HG03558 (cell line): ENCODE measurements at regions not wholly inside any gene's neighbourhood (a gene's known extent, or its start where the extent isn't known, plus 50 kb on each side); places are given as distances from the start of the nearest gene placed in this dataset.

Experiments used
- ATAC-seq: cut with Tn5 transposase; IDR thresholded peaks from one replicate; pipeline ENCODE4 v1.9.1; 2021; ENCODE audit warnings: moderate number of reproducible peaks; ENCODE audit not compliant: unreplicated experiment; ENCODE audit errors: extremely low read depth

DNA sequence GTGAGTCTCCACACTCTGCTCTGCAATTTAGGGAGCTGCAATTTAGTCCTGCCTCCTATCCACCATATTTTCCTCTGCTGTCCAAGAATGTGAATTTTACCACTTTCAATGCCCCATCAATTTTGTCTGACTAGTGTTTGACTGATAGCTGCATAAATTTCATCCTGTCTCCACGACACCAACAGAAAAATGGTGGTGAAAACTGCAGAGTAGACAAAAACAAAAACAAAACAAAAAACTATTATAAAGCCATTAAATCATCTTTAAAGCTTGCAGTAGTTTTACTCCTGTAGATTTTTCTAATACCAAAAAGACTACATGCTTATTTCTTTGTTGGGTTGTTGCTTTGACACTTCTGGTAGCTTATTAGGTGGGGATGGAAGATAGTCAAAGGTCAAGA lies 322.0 kb downstream of the PAX1 start:
- ATAC-seq, result no peak

DNA sequence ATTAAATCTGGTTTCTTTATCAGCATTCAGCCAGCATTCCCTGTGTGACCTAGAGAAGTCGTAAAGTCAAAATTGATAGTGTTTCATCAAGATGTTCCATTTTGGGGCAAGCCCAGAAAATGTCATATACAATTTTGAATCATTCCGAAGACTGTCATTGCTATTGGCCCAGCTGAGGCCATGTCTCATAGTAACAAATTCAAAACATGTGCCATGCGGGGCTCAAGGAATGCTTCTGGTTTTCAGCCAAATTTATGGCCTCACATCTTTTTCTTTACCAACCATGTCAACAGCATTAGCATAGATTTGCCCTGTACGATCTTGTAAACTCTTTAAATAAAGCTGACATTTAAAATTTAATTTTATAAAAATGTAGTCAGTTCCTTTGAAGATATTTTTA lies 314.7 kb downstream of the PAX1 start:
- no peak for ATAC-seq

DNA sequence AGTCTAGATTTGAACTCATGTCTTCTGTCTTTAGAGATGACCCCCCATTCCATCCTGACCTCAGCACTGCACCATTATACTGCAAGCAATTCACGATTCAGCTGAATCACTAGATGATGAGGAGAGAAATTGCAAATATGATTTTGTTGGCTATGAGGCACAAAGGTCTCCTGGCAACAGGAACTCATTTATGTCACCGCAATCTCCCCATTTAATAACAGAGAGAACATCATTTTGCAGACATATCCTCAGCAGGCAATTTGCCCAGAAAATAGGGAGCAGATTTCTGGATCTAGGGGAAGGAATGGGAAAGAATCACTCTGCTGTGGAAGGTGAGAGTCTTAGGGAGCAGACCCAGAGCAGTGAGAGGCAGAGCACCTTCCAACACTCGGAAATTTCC lies 303.0 kb downstream of the PAX1 start:
- ATAC-seq, result no peak

DNA sequence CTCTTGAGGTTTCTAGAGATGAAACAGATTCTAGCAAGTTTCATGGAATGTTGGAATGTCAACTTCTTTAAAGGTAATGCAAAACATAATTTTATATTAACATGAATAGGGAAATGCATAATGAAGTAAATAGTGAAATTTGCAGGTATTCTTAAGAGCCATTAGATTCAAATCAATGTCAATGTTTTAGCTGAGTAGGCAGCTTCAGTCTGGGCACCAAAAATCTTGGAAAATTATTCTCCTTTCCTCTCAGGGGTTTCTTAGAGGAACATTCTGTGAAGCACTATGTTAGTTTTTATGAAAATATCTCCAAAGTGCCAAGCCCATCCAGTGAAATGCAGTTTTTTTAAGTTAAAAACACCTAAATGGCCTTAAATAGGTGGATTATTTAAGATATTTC lies 300.8 kb downstream of the PAX1 start:
- no peak for ATAC-seq

DNA sequence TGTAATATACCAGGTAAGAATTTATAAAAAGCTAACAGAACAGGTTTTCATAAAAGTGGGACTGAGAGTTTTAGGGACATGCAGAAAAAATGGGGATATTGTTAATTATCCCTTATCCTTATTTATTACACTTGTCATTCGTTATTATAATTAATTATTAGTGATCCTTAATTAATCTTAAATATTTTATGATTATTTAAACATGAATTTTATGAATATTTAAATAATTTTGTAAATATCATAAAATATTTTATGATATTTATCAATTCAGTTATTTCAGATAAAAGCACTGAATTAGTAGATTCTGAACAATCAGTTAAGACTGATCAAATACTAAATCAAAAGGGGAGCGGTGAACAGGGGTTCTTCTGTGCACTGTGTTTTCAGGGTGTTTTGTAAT lies 300.1 kb downstream of the PAX1 start:
- ATAC-seq, result no peak

DNA sequence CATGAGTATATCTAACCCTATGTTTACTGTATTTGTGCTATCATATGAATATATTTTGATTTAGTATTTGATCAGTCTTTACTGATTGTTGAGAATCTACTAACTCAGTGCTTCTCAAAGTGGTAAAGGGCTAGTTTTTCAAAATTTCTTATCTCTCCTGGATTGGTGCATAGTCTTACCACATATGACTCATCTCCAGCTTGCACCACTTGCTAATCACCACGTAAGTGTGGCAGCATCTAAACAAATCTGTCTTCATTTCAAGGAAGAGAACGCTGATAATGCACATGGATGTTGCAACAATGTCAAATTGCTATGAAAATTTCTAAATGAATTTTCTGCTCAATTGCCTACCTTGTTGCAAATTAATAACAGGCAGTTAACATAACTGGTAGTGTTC lies 299.5 kb downstream of the PAX1 start:
- ATAC-seq, result no peak

DNA sequence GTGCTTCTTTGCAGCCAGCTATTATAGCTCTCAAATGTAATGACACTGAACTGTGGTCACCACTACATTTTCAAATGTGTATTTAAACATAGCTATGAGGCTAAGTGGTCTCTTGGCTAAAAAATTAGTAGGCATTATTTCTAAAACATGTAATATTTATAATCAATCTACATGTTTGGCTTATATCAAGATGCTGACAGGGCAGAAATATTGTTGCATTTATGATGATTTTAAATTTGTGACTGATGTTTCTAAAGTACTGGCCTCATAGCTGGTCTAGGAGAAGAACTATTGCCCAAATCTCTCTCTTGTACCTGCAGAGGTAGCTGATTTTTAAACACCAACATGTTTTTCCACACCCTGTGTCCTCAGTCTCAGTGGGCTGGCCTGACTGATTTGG lies 298.2 kb downstream of the PAX1 start:
- no peak for ATAC-seq

DNA sequence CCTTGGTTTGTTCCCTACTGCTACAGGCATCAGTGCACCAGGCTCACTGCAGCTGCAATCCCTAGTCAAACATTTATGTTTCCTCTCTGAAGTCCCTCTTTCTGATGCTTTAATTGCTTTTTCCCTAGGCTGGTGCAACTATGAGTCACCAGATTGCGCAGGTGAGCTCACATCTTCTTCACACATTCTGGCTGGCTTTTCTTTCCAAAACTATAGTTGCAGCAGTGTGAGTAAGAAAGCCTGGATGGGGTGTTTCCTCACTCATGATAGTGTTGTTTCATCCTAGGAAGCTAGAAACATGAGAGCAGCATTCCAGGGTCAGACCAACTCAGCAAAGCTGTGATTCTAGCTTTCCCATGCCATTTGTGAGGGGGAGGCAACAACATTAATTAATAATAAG lies 296.4 kb downstream of the PAX1 start:
- no peak for ATAC-seq

DNA sequence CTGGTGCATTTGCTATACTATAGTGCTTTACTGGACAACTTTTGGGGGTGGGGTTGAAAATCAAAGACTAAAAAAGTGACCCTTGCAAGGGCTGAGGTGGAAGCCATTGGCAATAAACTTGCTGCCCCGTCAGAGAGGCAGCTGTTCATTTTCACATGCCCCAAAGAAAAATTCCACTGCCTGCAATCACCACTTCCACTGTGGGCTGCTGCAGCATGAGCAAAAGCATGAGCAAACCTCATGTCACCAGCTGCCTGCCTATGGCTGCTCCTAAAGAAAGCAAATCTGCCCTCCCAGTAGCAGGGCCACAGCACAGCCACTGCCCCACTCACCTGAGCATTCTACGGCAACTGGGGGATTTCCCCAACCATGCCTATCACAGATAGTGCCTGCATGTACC lies 290.0 kb downstream of the PAX1 start:
- no peak for ATAC-seq

DNA sequence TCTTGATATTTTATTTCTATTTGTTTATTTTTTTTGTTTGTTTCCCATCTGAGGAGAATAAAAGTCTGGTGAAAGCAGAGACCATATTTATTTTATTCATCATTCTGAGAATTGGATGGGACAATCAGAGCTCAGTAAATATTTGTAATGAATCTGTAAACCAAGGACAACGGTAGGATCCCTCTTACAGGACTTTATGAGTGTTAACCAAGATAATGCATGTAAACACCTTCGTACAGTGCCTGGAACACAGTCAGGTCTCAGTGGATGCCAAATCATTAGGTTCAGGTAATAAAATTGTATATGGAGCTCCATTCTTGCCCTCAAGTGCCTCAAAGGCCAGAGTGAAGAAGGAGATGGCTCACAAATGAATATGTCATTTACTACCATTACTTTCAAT lies 288.7 kb downstream of the PAX1 start:
- ATAC-seq, result no peak

DNA sequence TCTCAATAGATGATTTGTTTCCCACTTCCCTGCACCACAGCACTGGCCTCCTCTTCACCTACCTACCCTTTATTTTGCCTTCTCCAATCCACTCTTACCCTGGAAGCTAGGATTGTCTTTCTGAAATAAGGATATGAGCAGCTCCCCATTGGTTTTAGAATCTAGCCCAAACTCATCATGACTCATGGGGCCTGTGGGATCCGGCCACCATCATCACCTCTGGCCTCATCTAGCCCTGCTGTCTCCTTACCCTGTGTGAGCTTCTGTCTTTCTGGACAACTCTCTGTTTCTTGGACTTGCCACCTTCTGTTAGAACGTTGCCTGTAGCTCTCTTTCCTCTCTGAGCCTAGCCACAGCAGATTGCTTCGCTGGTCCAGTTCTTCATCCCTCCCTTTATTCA lies 277.1 kb downstream of the PAX1 start:
- no peak for ATAC-seq

DNA sequence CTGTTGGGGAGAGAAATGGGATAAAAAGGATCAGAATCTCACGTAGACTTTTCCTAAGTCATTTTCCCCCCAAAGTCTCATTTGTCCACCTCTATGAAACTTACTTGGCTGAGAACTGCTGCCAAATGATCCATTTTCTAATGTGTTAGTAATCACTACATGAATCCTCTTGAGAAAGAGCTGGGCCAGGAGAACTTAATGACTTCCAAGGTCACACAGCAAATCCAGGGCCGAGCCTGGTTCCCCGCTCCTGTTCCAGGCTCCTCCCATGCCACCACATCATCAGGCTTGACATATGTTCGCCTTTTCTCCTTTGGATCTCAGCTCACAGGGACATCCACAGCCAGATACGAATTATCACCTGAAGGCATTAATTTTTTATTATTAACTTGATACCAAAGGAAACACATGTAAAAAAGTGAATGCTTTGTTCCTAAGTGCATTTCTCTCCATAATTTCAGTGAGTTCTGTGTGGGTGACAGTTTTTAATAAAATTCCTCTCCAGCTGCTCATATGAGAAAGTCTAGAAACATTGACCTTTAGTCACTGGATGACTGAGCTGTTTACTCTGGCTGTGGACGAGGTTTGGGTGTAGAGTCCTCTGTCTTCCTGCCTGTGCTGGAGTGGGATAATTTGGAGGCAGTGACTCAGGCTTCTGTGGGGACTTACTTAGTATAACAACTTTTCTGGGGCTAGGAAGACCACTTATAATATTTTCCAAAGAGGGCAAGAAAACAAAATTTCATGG lies 276.3 kb downstream of the PAX1 start:
- no peak for ATAC-seq

DNA sequence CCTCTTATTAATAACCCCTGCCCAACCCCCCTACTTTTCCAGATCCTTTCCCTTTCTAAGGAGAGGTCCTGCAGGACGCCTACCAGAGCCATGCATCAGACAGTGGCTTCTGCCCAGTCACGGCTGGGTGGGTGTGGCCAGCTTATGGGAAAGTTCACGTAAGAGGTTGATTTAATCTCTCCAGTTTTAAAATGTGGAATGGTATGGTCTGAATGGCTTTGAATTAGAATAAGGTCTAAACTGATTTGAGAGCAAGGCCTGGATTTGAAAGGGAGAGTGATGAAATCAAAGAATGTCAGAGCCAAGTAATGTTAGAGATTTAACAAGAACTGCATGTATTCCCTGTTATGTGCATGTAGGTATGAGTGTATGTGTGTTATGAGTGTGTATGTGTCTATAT lies 275.7 kb downstream of the PAX1 start:
- ATAC-seq, result no peak

DNA sequence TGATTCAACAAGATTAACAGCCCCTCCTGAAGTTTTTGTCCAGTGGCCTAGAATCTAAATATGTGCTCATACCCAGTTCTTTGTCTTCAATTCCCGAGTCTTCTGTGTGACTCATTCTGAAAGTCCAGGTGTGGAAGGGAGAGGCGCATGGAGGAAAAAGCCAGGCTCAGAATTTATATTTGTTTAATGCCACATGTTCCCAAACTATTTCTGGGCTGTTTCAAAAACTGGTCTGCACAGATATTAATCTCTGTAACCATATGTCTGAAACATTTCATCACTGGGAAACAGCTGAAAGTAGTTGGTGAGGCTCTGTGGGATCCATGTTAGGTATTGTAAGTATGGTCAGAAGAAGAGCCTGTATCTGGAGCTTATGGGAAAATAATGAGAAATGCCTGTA lies 266.0 kb downstream of the PAX1 start:
- no peak for ATAC-seq

DNA sequence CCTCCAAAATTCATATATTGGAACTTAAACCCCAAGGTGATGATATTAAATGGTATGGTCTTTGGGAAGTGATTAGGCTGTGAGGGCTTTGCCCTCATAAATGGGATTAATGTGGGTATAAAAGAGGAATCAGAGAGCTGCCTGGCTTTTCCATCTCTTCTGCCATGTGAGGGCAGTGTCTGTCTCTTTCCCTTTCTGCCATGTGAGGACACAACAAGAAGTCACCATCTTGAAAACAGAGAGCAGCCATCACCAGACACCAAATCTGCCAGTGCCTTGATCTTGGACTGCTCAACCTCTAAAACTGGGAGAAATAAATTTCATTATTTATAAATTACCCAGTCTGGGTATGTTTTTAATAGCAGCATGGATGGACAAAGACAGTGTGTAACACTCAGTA lies 263.0 kb downstream of the PAX1 start:
- no peak for ATAC-seq

DNA sequence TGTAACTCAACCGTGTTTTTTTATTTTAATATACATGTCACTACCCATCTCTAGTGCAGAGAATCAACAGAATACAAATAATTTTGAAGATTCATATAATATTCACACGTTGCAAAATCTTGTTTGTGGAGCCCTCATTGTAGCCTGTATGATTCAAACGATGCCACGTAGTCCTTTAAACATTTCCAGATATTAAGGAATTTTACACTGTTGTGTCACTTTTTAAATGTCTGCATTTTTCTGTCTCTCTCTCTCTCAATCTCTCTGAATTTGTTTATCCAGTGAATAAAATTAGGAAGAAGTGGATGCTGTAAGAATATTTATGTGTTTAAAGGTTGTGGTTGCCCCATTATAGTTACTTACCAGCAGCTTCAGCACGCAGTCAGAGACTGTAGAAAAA lies 262.0 kb downstream of the PAX1 start:
- ATAC-seq, result no peak

DNA sequence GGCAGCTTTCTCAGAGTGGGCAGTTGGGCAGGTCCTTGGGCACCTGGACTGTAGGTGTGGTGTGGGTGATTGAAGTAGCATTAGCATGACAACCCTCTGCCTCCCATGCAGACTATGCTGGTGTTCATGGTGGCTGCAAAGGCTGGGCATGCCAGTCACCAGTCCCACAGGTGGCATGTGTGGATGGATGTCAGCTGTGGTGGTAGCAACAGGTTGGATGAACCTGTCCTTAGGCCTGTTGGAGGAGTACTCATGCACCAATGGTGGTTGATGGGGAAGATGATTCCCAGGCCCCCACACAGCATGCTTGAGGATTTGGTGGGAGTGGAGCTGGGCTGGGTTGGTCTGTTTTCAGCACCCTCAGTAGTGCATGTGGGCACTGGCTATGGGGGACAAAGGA lies 251.1 kb downstream of the PAX1 start:
- ATAC-seq, result no peak

DNA sequence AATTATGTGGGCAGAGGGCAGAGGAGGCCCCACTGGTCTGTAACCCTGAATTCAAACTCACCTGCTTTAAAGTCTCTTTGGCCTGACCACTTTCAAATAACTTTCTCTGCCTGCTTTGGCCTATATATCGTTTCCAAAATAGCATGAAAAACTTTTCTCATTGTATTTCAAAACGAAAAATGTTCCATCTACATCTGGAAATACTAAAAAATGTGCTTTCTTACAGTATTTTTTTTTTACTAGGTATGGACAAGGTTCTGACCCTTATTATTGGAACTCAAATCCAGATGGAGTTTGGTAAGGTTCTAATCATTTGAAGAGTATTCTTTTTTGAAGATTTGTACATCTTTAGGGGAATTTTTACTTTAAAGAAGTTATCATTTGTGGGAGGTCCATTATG lies 241.9 kb downstream of the PAX1 start:
- no peak for ATAC-seq

DNA sequence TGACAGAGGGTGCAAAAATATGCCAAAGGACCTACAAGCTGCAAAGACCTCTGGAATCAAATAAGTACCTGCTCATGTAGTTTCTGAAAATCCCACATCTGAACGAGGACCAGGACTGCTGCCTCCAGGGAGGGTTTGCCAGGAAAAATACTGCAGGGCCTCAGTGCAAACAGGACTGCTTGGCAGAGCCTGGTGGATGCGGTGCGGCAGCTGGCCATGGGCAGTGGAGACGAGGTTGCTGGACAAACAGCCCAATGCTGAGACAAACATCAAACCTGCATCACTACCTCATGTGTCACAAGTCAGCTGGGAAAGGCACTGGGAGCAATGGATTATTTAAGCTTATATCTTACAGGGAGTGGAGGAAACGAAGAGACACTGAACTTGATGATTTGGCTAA lies 238.8 kb downstream of the PAX1 start:
- ATAC-seq, result no peak

DNA sequence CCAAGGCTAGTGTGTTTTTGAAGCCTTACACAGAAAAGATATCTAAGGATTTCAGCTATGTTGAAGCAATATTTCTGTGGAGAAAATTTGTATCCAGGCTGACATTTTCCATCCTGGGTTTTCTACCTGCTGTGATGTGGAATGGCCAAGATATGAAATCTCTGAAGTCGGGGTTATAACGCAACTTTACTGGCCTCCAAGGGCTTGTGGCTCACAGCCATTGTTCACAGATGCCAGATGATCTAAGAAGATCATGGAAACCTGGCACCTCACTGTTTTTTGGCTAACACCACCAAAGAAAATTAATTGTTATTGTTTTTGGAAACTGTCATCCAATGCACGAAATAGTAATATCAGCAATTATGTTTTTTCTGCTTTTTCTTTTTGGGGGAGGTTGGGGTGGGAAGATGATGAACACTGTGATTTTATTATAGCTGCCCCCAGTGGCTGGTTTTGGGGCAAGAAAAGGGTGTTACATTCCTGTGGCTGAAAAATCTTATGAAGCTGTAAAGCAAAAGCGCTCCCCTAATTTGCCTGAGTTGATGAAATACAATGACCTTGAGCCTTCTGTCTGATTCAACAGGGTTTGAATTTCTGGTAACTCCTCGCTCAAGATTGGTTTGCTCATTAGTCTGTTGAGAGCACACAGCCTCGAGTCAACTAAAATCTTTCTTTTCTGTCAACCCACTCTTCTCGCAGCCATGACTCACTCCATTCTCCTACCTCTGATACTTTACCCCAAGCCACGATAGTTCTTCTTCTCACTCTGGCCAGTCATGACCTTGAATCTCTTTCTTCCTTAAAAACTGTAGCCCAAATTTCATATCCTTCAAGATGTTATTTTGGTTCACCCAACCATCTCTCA lies 236.7 kb downstream of the PAX1 start:
- no peak for ATAC-seq

DNA sequence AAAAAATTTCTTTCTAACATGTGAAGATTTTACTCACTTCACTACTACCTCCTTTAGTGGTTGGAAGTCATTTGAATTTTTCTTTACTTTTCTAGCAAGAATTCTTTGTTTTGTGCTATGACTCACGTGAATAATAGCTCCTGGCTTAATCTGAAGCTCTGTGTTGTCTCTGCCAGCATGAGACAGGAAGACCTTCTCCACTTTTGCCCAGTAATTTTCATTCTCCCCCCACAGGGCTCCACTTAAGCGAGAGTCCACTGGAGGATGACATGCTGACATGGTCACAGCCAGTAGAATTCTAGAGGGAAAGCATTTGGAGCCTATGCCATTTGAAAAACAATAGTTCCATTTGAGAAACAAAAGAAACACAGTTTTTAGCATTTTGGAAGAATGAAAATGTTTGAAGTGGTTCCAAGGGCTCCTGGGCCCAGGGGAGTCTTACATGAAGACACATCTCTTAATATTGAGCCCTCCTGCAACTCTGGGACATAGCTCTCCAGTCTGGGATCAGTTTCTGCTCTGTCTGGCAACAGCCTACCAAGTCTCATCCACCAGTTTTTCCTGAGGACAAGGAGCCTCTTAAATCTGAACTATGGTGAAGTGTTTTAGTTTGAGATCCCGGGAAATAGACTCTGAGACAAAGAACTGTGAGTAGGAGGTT lies 231.4 kb downstream of the PAX1 start:
- ATAC-seq, result no peak
